Right lobe of liver (tissue), 6 donors: ENCODE measurements at regions not wholly inside any gene's neighbourhood (a gene's known extent, or its start where the extent isn't known, plus 50 kb on each side); places are given as distances from the start of the nearest gene placed in this dataset.

ENCODE experiments used
- ATAC-seq, 4 donors: fragments of 200-7000 bp; cut with Tn5 transposase; one replicate each; pipeline ENCODE4 v1.9.1; 2020; ENCODE audit warnings: mild to moderate bottlenecking in 4 of 4, moderate library complexity in 4 of 4
- DNase-seq, 3 donors: peaks; one replicate each; pipeline ENCODE4 v3.0.0-alpha.2; 2020
- H3K27ac ChIP-seq, 3 donors: fragments of 200-600 bp; one replicate each; pipeline ENCODE4 v1.8.0; 2022
- H3K27me3 ChIP-seq, 2 donors: fragments of 200-600 bp; one replicate each; pipeline ENCODE4 v1.8.0; 2022
- H3K36me3 ChIP-seq, 4 donors: fragments of 200-600 bp; sonication (generic) in 1 of 4; one replicate each; pipeline versions ENCODE4 v1.5.1 to v1.8.0; 2017 to 2022; ENCODE audit warnings: control low read depth in 1 of 4
- H3K4me1 ChIP-seq, 4 donors: fragments of 200-600 bp; sonication (generic) in 1 of 4; one replicate each; pipeline versions ENCODE4 v1.5.1 to v1.8.0; 2017 to 2022; ENCODE audit warnings: control low read depth in 1 of 4
- H3K4me3 ChIP-seq, 3 donors: fragments of 200-600 bp; one replicate each; pipeline ENCODE4 v1.8.0; 2022
- H3K9me3 ChIP-seq, 4 donors: fragments of 200-600 bp; sonication (generic) in 1 of 4; one replicate each; pipeline versions ENCODE4 v1.5.1 to v1.8.0; 2017 to 2022; ENCODE audit warnings: control low read depth in 1 of 4
- POLR2A ChIP-seq: fragments of 450-650 bp; IDR thresholded peaks from one replicate; pipeline ENCODE4 v1.6.1; 2017; ENCODE audit warnings: antibody characterized with exemption, mild to moderate bottlenecking
- WGBS: methylation state at CpG from one replicate; pipeline ENCODE4 v1.1.6; 2018; ENCODE audit warnings: low coverage, low lambda C conversion rate; ENCODE audit not compliant: insufficient coverage; ENCODE audit errors: missing lambda C conversion rate; 5-methylcytosine and 5-hydroxymethylcytosine counted together
- intact Hi-C, 2 donors: fragments of 100-400 bp; cut with DNase I; formaldehyde crosslinking; loops; one replicate each; pipeline versions ENCODE4 v1.11.2 to v1.14.1; 2022
- TF ChIP-seq, protein P1 (sequence below), 4 donors: fragments of 200-600 bp in 3 of 4; fragments of 450-650 bp in 1 of 4; IDR thresholded peaks; one replicate each; pipeline versions ENCODE4 v1.5.1 to v1.8.0; 2016 to 2022; ENCODE audit warnings: antibody characterized with exemption in 4 of 4, mild to moderate bottlenecking in 2 of 4
- donor health status: DM: no; HTN: yes; CAD: no.
- donor health status: DM: no; HTN: no; CAD: no.
- donor health status: DM: no; HTN: no; CAD: no.
- donor health status: DM: no; HTN: yes; CAD: no.
- donor health status: DM: no; HTN: yes; CAD: no.

GRCh38 chr16:64304396-64304795 is 817.5 kb downstream of the CDH11 start:
- ATAC-seq (no peak), DNase-seq (no peak)
- 31% methylated on average over 1 of the region's 1 CpG for WGBS
- TF ChIP-seq POLR2A, result no peak
- TF ChIP-seq, protein P1, sequence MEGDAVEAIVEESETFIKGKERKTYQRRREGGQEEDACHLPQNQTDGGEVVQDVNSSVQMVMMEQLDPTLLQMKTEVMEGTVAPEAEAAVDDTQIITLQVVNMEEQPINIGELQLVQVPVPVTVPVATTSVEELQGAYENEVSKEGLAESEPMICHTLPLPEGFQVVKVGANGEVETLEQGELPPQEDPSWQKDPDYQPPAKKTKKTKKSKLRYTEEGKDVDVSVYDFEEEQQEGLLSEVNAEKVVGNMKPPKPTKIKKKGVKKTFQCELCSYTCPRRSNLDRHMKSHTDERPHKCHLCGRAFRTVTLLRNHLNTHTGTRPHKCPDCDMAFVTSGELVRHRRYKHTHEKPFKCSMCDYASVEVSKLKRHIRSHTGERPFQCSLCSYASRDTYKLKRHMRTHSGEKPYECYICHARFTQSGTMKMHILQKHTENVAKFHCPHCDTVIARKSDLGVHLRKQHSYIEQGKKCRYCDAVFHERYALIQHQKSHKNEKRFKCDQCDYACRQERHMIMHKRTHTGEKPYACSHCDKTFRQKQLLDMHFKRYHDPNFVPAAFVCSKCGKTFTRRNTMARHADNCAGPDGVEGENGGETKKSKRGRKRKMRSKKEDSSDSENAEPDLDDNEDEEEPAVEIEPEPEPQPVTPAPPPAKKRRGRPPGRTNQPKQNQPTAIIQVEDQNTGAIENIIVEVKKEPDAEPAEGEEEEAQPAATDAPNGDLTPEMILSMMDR (IDR thresholded peaks at IDR 0.05), result no peak
- H3K9me3 ChIP-seq, result no peaks in the 10 kb centered on the region
- no peak overlapping the region for H3K4me3 ChIP-seq
- no peaks in the 10 kb centered on the region for H3K36me3 ChIP-seq
- no peaks in the 10 kb centered on the region for H3K4me1 ChIP-seq
- intact Hi-C loops, result no loop called here
- H3K27me3 ChIP-seq, result no peaks in the 10 kb centered on the region
- H3K27ac ChIP-seq, result no peak overlapping the region

DNA sequence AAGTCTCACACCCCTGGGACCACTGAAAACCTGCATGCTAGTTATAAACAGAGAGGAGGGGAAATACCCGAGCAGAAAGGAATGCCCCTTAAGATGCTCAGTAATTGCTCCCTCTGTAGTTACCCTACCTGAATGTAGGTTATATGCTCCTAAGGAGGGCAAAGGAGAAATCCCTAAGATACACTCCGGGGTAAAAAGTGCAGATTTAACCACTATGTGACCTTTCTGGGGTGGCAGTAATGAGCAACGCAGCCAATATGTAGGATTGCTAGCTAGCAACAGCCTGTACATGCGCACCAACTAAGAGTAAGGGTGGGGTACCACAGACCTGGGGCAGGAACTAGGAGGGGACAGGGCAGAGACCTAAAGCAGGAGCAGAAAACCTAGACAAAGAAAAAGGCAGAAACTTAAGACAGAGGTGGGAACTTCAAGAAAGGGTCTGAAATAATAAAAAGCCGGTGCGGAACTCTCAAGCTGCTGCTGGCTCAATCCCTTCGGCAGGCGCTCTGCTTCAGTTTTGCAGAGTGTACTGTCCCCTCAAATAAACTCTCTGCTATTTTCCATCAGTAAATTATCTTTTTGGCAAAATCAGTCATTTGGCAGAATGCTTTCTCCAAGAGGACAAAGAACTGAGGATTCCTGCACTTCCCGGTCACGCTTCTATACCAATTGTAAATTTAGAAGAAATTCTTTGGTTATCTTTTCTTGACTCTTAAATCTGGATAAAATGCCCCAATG is 823.8 kb downstream of the CDH11 start:
- H3K27me3 ChIP-seq, result no peaks in the 10 kb centered on the region
- TF ChIP-seq, protein P1 (IDR thresholded peaks at IDR 0.05), result no peak
- TF ChIP-seq POLR2A, result no peak
- ATAC-seq, result no peak

DNA sequence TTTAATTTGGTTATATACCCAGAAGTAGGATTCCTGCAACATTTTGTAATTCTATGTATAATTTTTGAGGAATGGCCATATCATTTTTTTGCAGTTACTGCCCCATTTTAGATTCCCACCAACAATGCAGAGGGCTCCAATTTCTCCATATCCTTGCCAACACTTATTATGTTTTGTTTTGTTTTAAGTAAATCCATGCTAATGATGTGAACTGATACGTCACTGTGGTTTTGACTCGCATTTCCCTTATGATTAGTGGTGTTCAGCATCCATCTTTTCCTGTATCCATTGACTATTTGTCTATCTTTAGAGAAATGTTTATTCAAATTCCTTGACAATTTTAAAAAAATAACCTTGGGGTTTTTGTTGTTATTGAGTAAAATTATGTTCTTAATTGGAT is 826.4 kb downstream of the CDH11 start:
- ATAC-seq, result no peak
- intact Hi-C loops, result no loop called here
- WGBS, result 67% methylated on average over 2 of the region's 2 CpGs
- no peak for DNase-seq
- no peak overlapping the region for H3K27ac ChIP-seq
- no peaks in the 10 kb centered on the region for H3K9me3 ChIP-seq
- H3K4me1 ChIP-seq, result no peaks in the 10 kb centered on the region
- no peaks in the 10 kb centered on the region for H3K27me3 ChIP-seq
- no peak for TF ChIP-seq POLR2A
- TF ChIP-seq, protein P1 (IDR thresholded peaks at IDR 0.05), result no peak
- no peak overlapping the region for H3K4me3 ChIP-seq
- H3K36me3 ChIP-seq, result no peaks in the 10 kb centered on the region

More for the DNA sequence above, 823.8 kb downstream of the CDH11 start:
- Histone ChIP-seq H3K9me3 (no peaks in the 10 kb centered on the region), H3K36me3 (no peaks in the 10 kb centered on the region), H3K4me3 (no peak overlapping the region), H3K4me1 (no peaks in the 10 kb centered on the region), H3K27ac (no peak overlapping the region)
- intact Hi-C loops, result no loop called here
- no peak for DNase-seq
- WGBS, result 66% methylated on average over 10 of the region's 10 CpGs

DNA sequence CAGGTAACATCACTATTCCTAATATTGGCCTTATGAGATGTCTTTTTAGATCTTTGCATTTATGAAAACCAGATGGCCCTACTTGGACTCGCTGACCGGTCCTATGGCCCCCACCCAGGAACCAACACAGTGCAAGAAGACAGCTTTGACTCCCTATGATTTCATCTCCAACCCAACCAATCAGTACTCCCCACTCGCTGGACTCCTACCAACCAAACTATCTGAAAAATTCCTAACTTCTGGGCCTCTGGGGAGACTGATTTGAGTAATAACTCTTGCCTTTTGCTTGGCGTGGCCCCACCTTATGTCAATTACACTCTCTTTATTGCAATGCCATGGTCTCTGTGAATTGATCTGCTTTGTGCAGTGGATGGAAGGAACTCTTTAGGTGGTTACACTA is 828.9 kb downstream of the CDH11 start:
- no peak for ATAC-seq

More for the DNA sequence above, 828.9 kb downstream of the CDH11 start:
- Histone ChIP-seq H3K4me3 (no peak overlapping the region), H3K4me1 (no peaks in the 10 kb centered on the region), H3K36me3 (no peaks in the 10 kb centered on the region), H3K27ac (no peak overlapping the region), H3K9me3 (no peaks in the 10 kb centered on the region), H3K27me3 (no peaks in the 10 kb centered on the region)
- DNase-seq, result no peak
- TF ChIP-seq, protein P1 (IDR thresholded peaks at IDR 0.05), result no peak
- no peak for TF ChIP-seq POLR2A
- intact Hi-C loops, result no loop called here
- 73% methylated on average over 4 of the region's 4 CpGs for WGBS
